ENCODE measurements at regions not wholly inside any gene's neighbourhood (a gene's known extent, or its start where the extent isn't known, plus 50 kb on each side); places are given as distances from the start of the nearest gene placed in this dataset.
A peak's percentile ranks its signal among the peaks of the same experiment; 100 is the strongest.

DNA sequence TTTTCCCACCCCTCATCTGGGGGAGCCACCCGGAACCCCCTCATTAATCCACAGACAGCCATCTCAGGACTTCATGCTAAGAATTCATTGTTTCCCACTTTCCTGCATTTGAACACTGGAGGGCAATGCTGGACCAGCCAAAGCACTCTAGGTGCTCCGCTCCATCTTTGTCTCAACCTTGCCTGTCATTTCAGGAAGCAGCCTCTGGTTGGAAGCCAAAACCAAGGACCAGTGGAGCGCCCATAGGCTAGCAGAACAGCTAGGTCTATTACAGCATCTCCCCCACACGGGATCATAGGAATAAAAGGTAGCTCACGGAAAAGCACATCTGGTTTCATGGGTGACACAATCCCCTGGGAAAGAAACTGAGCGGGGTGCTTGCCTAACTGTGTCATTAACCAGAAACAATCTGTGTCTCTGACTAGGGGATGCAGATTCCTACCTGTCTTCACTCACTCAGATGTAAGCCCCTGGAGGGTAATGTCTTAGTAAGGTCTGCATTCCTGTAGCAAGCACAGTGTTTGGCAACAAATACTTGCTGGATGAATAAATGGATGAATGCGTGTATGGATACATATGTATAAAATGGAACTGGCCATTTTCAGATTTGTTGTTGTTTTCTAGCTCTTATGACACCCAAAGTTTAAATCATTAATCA, 197.0 kb downstream of the DAD1 start:
- Histone ChIP-seq H3K4me3 (ENCODE audit: low read depth, low read length) (no peak overlapping the region), H3K36me3 (ENCODE audit: control insufficient read depth, insufficient read depth, low read length) (no peaks in the 10 kb centered on the region), H3K27me3 (ENCODE audit: control insufficient read depth, insufficient read depth, low read length) (no peaks in the 10 kb centered on the region)
- TF ChIP-seq, protein P1, sequence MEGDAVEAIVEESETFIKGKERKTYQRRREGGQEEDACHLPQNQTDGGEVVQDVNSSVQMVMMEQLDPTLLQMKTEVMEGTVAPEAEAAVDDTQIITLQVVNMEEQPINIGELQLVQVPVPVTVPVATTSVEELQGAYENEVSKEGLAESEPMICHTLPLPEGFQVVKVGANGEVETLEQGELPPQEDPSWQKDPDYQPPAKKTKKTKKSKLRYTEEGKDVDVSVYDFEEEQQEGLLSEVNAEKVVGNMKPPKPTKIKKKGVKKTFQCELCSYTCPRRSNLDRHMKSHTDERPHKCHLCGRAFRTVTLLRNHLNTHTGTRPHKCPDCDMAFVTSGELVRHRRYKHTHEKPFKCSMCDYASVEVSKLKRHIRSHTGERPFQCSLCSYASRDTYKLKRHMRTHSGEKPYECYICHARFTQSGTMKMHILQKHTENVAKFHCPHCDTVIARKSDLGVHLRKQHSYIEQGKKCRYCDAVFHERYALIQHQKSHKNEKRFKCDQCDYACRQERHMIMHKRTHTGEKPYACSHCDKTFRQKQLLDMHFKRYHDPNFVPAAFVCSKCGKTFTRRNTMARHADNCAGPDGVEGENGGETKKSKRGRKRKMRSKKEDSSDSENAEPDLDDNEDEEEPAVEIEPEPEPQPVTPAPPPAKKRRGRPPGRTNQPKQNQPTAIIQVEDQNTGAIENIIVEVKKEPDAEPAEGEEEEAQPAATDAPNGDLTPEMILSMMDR (IDR thresholded peaks at IDR 0.05; ENCODE audit: insufficient read depth, low read length, severe bottlenecking): peak; percentile 77
- peak; percentile 72 for DNase-seq (ENCODE audit: low read depth)
- FAIRE-seq: no peak

DNA sequence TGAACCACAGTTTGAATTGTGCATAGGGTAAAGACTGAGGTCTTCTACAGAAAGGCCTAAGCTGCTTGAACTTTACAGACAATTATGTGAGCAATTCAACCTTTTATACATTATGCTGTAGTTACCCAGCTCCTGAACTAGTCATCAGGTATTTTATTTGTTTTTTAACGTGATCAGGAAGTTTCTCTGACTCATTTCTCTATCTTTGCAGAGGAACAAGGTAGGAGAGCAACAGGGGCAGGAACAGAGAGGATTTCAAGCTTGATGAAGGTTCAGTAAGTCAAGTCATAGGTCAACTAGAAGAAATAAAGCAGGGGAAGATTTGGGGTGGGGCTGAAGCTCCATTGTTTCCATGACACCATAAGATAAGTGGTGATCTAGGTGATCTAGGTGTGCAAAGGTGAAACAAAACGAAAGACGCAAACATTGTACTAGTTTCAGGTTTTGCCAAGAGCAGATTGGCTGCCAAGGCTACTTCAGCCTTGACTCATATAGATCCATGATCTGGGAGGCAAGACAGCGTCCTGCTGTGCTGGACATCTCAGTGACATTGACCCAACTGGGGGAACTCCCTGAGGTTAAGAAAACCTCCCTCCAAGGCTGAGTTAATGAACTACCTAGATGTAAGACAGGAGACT, 198.1 kb downstream of the DAD1 start:
- no peak overlapping the region for H3K4me3 ChIP-seq (ENCODE audit: low read depth, low read length)
- DNase-seq (ENCODE audit: low read depth): peak; percentile 86
- TF ChIP-seq, protein P1 (IDR thresholded peaks at IDR 0.05; ENCODE audit: insufficient read depth, low read length, severe bottlenecking): no peak
- H3K27me3 ChIP-seq (ENCODE audit: control insufficient read depth, insufficient read depth, low read length): no peaks in the 10 kb centered on the region
- no peak for FAIRE-seq
- H3K36me3 ChIP-seq (ENCODE audit: control insufficient read depth, insufficient read depth, low read length): no peaks in the 10 kb centered on the region

GRCh38 chr14:22390195-22390594, 198.8 kb downstream of the DAD1 start:
- peak; percentile 19 for DNase-seq (ENCODE audit: low read depth)
- no peaks in the 10 kb centered on the region for H3K36me3 ChIP-seq (ENCODE audit: control insufficient read depth, insufficient read depth, low read length)
- FAIRE-seq: no peak
- H3K27me3 ChIP-seq (ENCODE audit: control insufficient read depth, insufficient read depth, low read length): no peaks in the 10 kb centered on the region
- H3K4me3 ChIP-seq (ENCODE audit: low read depth, low read length): no peak overlapping the region
- TF ChIP-seq, protein P1 (IDR thresholded peaks at IDR 0.05; ENCODE audit: insufficient read depth, low read length, severe bottlenecking): no peak

DNA sequence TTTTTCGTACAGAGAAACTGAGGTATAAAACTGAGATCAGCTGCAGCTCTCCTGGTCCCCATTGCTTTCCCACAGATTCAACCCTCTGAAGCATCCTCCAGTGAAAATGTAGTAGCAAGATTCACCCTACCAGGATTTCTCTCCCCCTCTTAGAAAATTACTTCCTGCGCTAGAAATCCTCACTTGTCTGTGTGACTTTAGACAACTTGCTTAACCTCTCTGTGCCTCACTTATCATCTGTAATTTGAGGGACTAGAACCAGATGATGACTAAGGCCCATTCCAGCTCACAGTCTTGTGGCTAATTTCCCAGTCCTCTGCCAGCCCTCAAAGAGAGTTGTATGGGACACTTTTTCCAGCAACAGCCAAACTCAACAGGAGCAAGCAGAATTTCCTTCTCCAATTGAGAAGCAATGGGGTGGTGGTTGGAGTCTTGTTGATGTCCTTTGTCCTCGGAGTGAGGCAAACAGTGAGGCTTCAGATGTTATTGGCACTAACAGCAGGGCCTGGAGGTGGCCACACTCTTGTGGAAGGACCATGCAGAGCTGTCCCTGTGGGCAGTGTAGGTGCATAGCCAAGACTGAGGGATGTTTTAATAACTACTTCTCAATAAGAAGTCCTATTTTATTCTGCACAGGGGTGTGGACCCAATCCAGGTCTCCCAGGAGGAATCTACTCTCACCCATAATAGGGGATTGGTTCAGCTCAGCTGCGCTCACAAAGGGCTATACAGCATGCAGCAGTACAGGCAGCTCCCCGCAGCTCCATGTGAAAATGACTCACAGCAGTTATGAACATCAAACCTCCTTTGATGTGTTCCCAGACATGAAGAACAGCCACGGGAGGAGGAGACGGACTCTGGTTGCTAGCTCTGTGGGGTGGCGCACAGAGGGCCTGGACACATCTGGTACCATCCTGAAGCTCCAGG, 200.1 kb downstream of the DAD1 start:
- Histone ChIP-seq H3K27me3 (ENCODE audit: control insufficient read depth, insufficient read depth, low read length) (no peaks in the 10 kb centered on the region), H3K36me3 (ENCODE audit: control insufficient read depth, insufficient read depth, low read length) (no peaks in the 10 kb centered on the region), H3K4me3 (ENCODE audit: low read depth, low read length) (no peak overlapping the region)
- TF ChIP-seq, protein P1 (IDR thresholded peaks at IDR 0.05; ENCODE audit: insufficient read depth, low read length, severe bottlenecking): no peak
- peak; percentile 51 for DNase-seq (ENCODE audit: low read depth)
- no peak for FAIRE-seq

DNA sequence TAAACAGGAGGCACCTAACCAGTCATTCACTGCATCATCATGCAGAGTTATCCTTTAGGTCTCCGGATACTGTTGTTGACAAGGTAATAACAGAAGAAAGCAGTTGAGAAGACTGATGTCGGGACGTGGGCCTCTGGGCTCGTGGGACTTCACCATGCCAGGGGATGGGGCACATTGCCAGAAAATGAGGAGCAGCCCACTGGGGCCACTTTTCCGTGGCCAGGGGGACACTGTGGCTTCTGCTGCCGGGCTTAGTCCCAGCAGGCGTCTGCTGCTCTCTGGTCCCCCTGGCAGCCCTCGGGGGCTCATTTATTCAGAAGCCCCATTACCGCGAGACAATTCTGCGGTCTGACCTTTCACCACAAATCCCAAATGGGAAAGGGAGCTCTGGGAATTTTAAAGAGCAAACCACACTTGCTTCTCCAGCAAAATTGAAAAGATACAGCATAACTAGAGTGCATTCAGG, 201.2 kb downstream of the DAD1 start:
- H3K27me3 ChIP-seq (ENCODE audit: control insufficient read depth, insufficient read depth, low read length): no peaks in the 10 kb centered on the region
- no peak for DNase-seq (ENCODE audit: low read depth)
- no peaks in the 10 kb centered on the region for H3K36me3 ChIP-seq (ENCODE audit: control insufficient read depth, insufficient read depth, low read length)
- TF ChIP-seq, protein P1 (IDR thresholded peaks at IDR 0.05; ENCODE audit: insufficient read depth, low read length, severe bottlenecking): no peak
- no peak overlapping the region for H3K4me3 ChIP-seq (ENCODE audit: low read depth, low read length)
- FAIRE-seq: no peak
